ENCODE measurements at regions not wholly inside any gene's neighbourhood (a gene's known extent, or its start where the extent isn't known, plus 50 kb on each side); places are given as distances from the start of the nearest gene placed in this dataset.

DNA sequence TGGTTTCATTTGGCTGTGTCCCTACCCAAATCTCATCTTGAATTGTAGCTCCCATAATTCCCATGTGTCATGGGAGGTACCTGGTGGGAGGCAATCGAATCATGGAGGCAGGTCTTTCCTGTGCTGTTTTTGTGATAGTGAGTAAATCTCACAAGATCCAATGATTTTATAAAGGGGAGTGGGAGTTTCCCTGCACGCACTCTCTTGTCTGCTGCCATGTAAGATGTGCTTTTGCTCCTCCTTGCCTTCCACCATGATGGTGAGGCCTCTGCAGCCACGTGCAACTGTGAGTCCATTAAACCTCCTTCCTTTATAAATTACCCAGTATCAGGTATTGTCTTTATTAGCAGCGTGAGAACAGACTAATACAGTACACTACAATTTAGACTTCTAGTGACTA is 67.5 kb upstream of the LINC01488 start:
- DNase-seq = no peak

DNA sequence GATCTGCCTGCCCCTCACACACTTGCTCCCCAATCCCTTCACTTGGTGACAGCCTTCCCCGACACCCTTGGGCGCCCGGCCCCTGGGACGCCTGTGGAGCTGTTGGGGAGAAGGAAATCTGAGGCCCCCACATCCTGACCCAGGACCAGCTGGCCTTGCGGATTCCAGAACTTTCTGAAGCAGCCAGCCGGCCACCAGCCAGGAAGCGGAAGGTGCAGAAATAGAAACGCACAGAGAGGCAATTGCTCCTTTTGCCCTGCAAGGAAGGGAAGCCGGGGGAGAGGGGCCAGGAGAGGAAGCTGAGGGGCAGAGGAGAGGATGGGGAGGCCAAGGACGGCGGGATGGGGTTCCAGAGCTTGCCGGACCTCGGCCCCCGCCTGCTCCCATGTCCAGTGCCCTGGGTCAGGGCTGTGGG is 66.7 kb upstream of the LINC01488 start:
- DNase-seq = no peak

DNA sequence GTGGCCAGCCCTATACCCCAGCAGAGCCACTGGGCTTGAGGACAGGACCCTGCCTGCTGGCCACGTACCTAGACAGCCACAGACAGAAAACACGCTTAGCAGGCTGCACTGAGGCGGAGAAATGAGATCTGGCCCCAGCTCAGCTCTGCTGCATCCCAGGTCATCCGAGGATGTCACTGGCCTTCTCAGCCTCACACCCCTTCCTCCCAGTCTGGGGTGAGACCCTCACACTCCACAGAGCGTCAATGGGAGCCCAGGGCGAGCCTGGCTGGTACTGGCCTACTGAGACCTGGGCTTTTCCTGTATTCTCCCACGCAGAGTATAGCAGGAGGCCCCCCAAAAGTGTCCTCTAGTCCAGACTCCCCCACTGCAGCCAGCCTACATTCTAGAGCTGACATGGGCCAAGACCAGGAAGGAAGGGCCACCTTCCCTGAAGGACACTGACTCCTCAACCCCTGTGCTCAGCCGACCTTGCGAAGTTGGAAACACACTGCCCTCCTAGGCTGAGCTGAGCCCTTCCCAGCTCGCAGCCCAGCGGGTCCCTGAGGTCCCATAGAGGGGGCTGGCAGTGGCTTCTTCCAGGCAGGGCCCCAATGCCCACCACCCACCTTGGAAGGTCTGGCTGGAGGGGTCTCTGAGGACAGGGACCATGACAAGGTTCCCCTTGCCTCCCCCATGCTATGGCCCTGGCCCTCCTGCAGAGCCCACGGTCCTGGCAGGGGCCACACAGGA is 65.9 kb upstream of the LINC01488 start:
- DNase-seq = no peak

DNA sequence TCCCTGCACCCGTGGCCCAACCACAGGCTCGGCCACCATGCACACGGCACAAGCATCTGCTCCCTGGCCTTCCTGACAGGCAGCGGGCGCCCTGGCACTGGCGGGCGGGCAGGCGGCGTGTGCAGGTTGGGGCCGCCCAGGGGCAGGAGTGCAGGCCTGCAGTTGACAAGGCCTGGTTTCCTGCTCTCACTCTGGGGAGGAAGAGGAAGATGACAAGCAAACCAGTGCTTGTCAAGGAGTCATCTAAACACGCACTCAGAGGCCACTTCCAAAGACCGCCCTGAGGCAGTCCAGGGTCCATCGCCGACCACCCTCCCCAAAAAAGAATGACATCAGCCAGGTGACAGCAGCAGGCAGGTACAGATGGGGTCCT is 65.3 kb upstream of the LINC01488 start:
- DNase-seq = no peak

DNA sequence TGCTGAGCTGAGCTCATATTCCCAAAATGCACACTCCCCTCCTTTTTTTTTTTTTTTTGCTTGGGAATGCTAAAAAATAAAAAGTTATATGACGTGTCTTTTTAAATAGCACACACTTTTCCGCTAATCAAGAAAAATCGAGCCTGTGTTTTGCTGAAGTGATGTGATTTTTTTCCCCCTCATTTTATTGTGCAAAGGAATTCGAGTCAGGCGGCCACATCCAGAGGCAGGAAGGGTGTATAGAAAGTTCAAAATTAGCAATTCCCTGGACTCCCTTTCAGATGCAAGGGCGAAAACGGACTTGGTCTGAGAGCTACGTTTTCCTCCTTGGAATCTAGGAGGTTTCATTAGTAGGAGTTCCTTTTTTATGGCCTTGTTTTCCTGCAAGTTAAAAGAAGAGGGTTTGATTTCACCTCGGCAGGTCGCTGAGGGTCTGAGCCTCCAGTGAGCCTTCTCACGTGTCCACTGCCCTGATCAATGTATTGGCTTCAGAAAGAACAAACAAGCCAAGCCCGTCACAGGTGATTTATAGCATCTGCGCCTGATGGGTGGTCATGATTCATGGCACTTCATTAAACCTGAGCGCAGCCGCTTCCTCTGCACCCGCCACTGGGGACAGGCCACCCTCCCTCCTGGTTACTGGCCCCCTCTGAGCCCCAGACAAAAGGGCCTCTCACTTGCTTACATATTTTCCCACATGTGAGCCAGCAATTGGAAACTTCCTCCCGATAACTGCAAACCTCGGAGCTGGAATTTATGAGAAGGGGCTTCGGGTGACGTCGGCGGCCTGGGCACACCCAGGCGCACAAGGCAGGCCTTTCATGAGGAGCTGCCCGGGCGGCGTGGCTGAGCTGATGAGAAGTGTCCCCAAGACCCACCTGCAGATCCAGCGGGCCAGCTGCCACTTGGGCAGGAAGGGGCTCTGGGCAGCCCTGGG is 64.4 kb upstream of the LINC01488 start:
- DNase-seq = peak; percentile 40

DNA sequence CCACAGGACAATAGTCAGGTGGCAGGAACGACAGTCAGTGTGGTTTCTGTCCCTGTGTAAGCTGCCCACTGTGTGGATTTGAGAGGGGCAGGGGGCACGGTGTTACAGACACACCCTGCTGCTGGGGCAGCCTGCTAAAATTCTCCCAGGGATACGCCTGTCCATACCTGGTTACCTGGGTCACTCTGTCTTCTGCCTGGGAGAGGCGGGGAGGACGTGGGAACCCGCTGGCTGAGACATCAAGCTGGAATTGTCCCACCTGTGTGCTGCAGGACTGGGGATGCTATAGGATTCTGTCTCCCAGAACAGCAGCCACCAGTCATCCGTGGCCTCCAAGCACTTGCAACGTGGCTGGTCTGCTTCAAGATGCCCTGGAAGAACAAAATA is 63.8 kb upstream of the LINC01488 start:
- DNase-seq = no peak

DNA sequence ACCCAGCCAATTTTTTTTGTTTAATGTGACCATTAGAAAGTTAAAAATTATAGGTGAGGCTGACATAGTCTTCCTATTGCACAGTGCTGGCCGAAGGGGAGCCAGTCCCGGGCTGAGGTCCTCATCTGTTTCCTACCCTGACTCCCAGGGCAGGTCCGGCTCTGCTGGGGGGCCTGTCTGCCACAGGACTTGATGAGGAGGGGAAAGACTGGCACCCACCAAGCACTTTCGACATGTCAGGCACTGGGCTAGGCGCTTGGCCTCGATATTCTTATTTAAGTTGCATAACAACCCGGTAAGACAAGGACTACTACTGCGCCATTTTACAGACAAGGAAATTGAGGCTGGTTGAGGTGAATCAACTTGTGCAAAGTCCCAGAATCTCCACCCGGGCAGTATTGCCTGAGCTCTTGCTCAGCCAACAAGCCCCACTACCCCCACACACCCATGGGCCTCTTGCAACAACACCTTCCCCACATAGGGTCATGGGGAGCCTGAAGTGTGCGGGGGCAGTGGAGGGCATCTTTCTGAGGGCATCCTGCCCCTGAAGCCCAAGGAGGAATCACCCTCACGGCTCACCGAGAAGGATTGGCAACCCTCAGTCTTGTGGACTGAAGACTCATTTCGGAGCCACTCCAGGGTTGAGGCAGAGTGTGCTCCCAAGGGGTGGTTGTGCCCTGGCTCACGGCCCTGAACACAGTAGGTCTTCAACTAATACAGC is 62.7 kb upstream of the LINC01488 start:
- no peak for DNase-seq

DNA sequence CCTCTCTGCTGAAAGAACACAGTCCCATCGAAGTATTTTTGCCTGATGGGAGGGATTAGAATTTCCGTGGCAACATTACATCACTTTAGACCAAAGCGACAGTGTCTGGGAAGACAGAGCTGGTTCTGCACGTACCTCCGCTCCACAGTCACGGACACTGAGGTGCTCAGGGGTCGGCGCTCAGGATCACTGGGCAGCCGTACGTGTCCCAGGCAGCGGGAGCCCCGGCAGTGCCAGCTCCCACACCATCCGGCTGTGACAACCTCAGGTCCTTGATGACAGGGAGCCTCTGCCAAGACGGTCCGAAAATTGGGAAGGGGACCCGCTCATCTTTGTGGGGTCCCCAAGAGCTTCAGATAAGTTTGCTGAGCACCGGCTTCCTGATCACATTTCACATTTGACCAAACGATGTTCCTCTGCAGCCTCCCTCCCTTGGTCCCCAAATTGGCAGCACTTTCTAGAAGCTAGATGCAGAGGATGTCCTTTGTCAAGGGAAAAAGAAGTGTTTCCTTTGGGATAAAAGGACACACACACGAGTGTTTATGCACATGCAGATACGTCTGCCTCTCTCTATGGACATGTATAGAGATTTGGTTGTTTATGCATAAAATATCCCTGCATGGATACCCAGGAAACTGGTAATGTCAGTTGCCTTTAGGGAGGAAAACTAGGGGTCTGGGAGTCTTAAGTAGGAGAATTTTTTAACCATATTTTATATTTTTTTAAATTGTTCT is 61.6 kb upstream of the LINC01488 start:
- peak; percentile 38 for DNase-seq

DNA sequence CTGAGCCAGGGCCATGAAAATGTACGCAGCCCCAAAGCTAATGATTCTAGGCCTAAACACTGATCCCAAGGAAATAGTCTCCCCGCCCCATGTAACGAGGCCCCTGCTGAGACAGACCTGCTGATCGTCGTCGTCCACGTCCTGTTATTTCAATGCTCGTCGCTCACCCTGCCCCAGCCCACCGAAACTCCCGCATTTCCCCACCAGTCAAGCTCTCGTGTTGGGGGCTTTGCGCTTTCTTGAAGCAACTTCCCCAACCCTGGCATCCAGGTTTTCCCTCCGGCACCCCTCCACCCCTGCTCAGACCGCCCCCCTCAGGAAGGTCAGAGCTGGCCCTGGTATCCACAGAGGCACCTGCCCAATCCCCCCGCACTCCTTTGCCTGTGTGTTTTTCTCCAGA is 58.8 kb upstream of the LINC01488 start:
- DNase-seq = no peak

DNA sequence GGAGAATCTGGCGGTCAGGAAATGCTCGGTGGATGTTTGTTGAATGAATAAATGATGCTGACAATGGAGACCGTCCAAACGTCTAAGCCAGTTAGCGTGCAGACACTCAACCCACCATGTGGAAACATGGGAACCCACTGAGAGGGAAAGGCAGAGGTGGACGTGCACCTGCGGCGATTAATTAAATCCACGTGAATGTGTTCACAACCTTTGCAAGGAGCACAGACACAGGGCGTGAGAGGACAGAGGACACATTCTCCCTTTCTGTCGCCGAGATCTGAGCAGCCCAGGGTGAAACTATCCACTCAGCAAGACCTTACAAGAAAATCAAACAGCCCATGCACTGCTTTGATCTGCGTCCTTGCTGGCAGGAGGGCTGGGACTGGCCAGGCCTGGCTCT is 58.3 kb upstream of the LINC01488 start:
- no peak for DNase-seq

DNA sequence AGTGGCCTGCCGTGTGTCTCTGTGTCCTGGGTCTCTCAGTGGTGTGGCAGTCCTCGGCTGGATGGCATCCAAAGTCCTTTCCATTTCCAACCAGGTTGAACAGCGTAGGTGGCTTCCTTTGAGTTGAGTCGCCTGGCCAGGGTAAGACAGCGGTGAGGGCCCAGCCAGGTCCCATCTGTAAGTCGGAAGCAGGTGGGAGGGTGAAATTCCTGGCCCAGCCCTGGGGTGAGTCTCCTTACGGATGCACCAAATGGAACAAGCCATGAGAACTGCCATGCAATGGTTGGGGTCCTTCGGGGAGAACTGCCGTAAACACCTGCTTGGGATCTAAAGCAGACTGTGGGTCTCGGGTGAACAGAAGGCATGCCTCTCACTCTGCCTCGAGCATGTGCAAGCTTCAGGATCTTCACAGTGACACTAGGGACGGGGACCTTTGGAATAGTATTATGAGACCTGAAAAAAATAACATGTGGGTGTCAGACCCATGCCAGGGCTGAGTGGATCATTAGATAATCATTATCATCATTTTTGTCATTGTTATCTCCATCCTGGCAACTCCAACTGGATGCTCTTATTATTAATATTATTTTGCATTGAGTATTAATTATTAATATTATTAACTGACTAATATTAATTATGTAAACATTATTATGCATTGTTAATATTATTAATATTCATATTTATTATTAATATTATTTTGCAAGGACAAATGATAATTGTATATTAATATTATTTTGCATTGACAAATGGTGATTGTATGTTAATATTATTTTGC is 57.7 kb upstream of the LINC01488 start:
- no peak for DNase-seq

DNA sequence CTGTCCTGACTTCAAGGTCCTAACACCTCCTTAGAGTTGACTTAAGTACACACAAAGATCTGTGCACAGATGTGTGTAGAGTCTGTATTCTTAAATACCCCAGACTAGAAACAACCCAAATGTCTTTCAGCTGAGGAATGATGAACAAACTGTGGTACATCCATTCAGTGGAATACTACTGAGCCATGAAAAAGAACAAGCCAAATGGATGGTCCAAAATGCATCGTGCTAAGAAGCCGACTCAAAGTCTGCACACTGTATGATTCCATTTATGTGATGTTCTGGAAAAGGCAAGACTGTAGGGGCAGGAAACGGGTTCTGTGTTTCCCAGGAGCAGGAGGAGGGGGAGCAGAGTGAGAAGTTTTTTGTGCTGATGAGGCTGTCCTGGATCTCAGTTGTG is 56.7 kb upstream of the LINC01488 start:
- no peak for DNase-seq

DNA sequence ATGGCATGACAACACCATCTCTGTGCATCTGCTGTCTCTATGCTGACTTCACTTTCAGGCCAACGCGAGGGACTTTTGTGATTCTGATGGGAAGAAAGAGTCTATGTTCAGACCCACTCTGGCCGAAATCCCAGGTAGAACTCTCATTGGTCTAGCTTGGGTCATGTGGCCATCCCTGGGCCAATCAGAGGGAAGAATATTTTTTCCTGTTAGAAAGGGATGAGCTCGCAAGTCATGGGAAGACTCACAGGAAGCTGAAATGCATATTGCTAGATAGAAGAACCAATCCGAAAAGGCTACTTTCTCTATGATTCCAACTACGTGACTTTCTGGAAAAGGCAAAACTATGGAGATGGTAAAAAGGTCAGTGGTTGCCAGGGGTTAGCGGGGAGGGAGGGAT is 56.0 kb upstream of the LINC01488 start:
- no peak for DNase-seq

DNA sequence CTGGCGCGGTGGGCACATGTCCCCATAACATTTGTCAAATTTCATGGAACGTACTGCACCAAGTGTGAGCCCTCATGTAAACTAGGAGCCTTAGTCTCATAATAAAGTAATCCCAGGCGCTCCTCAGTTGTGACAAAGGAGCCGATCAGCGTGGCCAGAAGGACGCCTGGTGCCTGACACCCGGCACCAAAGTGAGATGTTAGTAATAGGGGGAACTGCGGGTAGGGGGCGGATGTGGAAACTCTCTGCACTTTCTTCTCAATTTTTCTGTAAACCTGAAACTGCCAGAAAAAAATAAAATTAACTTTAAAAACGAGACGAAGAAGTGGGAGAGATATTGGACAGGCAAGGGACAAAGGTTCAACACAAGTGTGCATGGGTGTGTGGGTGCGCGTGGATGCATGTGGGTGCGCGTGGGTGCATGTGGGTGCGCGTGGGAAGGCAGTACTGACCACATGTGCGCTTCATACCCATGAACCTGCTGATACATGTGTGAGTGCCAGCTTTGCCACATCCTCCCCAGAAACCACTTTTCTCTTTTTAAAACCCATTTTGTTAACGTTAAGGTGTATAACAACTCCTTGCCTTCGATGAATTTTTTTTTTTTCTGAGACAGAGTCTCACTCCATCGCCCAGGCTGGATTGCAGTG is 55.4 kb upstream of the LINC01488 start:
- DNase-seq = no peak

DNA sequence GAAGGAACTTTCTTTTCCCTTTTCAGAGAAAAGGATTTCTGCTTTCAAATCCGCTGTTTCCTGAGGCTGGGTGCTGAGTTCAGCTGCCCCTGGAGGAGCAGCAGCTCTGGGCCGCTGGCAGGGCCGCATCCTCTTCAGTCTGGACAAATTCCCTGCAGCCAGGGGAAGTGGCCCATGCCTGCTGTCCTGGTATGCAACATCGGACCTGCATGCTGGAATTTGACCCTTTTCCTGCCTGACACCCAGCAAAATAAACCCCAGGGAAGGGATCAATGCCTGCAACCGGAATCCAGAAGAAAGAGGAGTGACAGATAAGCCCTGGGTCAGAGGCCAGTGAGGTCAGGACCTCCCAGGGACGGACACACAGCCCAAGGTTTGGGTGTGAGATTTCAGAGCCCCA is 54.1 kb upstream of the LINC01488 start:
- DNase-seq = no peak

DNA sequence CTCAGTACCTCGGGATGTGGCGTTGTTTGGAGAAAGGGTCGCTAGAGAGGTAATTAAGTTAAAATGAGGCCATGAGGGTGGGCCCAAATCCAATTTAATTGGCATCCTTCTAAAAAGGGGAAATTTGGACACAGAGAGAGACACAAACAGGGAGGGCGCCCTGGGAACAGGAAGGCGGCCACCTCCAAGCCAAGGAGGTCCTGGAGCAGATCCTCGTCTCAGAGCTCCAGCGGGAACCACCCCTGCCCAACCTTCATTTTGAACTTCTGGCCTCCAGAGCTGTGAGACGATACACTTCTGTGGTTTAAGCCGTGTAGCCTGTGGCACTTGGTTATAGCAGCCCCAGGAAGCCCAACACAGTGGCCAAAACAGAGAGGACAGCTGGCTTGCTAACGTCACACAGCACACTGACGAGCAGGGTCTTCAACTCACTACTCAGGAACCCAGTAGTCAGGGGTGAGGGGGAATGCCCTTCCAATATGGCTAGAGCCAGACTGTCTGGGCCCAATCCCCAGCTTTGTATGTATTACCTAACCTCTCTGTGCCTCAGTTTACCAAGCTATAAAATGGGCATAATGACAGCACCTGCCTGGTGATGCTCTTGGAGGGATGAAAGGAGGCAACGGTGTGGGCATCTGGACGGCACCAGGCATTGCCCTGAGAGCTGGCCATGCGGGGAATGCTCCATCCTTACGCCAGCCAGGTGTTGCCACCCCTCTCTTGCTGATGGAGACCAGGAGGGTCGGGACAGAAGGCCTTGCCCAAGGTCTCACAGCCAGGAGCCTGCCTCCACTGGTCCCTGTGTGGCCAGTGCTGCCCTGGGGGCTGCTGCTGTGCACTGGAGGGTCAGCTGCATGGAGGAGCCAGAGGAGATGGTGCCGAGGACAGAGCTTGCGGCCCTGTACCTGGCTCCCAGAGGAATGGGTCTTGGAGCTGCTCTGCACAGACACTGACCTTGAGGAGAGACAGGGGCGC is 53.3 kb upstream of the LINC01488 start:
- DNase-seq = no peak

DNA sequence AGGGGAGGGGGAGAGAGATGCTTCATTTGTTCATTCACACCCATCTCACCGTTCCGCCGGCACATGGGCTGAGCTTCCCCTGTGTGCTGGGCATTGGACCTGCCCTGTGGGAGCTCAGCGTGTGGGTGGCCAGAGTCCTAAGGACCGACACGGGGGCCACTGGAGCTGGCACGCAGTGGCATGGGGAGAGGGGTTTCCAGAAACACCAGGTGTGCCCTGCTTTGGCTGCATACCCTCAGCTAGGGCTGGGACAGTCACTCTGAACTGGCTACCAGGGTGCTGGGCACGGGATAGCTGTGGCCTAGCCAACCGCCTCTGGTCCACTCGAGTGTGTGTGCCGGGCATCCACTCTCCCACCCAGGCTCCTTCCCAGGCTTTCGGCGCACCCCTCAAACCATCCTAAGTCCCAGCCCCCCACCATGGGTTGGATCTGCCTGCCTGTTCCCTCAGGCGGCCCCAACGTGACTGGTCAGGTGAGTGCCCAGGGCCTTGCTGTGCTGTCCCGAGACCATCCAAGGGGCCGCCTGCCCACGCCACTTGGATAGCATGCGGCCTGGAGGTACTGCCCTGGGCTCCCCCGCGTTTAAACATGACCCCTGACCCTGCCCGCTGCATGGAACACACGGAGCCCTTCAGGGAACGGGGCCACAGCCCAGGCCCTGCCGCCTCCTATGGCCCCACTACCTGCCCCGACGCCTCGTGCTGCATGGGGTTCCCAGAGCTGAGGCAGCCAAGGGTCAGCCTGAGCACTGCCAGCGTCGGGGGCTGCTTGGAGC is 51.6 kb upstream of the LINC01488 start:
- DNase-seq = no peak

DNA sequence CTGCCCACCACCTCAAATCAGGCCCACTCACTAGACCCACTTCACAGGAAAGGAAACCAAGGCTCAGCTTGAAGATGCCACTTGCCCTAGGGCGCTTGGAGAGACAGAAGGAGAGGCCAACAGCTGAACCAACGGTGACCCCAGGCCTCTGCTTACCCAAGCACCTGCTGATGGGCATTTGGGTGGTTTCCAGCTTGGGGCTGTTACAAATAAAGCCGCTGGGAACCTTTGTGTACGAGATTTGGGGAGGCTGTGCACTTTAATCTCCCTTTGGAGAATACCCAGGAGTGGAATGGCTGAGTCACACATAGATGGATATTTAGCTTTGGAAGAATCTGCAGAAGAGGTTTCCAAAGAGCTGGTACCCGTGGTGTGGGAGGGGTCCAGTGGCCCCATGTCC is 50.9 kb upstream of the LINC01488 start:
- DNase-seq = no peak

DNA sequence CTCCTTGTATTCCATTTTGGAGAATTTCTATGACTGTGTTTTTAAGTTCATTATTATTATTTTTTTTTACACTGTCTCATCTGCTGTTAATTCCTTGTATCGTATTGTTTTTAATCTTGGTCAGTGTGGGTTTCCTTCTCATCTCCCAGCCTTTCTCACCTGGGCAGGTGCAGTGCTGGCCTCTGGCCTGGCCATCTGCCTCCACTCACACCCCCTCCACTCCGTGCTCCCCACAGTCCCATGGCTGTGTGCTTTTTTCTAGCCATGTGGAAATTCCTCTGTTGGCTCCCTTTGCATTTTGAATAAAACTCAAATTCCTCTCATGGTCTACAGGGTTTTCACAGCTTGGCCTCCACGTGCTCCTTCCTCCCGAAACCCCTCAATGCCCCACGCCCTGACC is 50.3 kb upstream of the LINC01488 start:
- DNase-seq = no peak

Data from fibroblast of skin of back (primary cell).